GM19240 (cell line): ENCODE measurements at regions not wholly inside any gene's neighbourhood (a gene's known extent, or its start where the extent isn't known, plus 50 kb on each side); places are given as distances from the start of the nearest gene placed in this dataset.

ENCODE experiments used
- DNase-seq: peaks from one replicate; pipeline ENCODE4 v3.0.0; 2011; ENCODE audit warnings: low spot score; ENCODE audit not compliant: insufficient read length

GRCh38 chr15:81987628-81988027 lies 58.2 kb downstream of the MEX3B start:
- no peak for DNase-seq

DNA sequence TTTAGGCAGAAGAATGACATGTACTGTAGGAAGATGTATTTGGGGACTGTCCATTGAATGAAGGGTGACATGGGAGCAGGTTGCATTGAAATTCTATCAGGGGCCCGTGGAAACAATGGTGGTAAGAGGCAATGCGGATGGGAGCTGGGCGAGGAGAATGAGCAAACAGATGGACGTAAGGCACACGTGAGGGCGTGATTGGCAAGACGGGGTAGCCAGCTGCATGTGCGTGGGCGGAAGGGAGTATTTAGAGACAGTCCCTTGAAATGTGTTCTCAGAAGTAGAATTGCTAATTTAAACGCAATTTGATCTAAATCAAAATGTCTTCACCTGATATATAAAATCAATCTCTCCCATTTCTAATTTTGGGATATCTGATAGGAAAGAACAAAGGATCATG lies 62.3 kb downstream of the MEX3B start:
- DNase-seq: no peak

- DNase-seq: no peak
Observed at GRCh38 chr15:81982808-81983207, 63.0 kb downstream of the MEX3B start.

GRCh38 chr15:81981908-81982307 lies 63.9 kb downstream of the MEX3B start:
- DNase-seq: no peak

GRCh38 chr15:81977464-81977863 lies 68.4 kb downstream of the MEX3B start:
- no peak for DNase-seq

DNA sequence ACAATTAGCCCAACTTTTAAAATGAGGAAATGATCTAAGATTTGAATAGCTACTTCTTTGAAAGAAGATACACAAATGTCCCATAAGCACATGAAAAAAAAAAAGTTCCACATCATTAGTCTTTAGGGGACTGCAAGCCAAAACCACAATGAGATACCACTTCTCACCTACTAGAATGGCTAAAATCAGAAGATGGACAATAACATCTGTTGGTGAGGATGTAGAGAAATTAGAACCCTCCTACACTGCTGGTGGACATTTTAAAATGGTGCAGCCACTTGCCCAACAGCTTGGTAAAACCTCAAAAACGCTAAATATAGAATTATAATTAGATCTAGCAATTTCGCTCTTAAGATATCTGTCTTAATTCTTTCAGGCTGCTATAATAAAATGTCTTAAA lies 77.1 kb downstream of the MEX3B start:
- DNase-seq: no peak

DNA sequence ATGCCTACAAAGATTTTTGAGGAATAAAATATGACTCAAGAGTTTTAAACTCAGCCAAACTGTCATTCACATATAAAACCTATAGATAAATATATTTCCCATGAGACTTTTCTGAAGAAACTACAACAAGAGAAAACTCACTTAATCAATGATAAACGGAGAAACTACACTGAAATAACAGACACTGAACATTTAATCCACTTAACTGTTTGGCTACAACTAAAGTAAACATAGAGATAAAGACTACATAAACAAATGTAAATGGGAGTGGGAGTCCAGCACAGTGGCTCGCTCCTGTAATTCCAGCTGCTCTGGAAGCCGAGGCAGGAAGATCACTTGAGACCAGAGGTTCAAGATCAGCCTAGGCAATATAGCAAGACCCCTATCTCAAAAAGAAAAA lies 79.2 kb downstream of the MEX3B start:
- DNase-seq: no peak

- no peak for DNase-seq
Observed at GRCh38 chr15:81962482-81962881, 83.3 kb downstream of the MEX3B start.

DNA sequence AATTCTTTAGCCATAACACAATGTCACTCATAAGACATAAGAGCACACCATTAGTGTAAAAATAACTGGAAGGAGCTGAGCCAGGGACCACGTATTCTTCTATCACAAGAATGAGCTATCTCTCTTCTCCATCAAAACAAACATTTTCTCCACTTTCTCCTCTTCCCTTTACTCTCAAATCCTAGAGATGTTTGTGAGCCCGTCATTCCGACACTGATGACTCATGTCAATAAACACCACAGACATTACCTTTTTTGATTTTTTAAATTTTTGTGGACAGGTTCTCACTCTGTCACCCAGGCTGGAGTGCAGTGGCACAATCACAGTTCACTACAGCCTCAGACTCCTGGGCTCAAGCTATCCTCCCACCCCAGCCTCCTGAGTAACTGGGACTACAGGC lies 86.6 kb downstream of the MEX3B start:
- no peak for DNase-seq

- DNase-seq: no peak
Observed at GRCh38 chr15:81957698-81958097, 88.1 kb downstream of the MEX3B start.

GRCh38 chr15:81955382-81956062 lies 90.3 kb downstream of the MEX3B start:
- DNase-seq: no peak

DNA sequence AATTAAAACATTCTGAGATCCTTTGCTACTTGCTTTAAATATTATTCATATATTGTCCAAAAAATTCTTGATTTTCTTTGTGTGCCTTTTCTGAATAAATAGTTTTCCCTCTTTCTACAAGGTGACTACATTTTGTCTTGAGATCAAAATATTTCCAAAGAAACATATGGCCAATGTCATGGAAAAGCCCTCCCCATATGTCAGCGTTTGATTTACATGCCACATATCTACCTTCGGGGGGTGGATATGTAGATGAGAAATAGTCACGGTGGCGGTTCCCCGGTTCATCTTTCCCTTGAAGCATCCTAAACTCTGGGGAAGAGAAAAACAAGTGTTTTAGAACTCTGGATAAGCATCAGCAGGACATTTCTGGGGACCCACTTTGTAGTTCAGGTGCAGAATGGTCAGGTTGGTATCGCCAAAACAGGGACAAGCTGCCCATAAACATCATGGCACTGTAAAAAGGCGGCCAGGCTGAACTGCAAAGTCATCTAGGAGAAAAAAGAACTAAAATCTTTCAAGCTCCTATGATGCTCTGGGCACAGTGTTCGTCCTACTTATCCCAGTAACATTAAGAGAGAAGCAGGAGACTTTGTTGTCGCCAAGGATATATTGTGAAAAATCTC lies 91.5 kb downstream of the MEX3B start:
- no peak for DNase-seq

- DNase-seq: no peak
Observed at GRCh38 chr15:81950841-81951414, 94.9 kb downstream of the MEX3B start.

GRCh38 chr15:81948751-81949150 lies 97.1 kb downstream of the MEX3B start:
- DNase-seq: no peak

GRCh38 chr15:81948222-81948621 lies 97.6 kb downstream of the MEX3B start:
- DNase-seq: no peak

DNA sequence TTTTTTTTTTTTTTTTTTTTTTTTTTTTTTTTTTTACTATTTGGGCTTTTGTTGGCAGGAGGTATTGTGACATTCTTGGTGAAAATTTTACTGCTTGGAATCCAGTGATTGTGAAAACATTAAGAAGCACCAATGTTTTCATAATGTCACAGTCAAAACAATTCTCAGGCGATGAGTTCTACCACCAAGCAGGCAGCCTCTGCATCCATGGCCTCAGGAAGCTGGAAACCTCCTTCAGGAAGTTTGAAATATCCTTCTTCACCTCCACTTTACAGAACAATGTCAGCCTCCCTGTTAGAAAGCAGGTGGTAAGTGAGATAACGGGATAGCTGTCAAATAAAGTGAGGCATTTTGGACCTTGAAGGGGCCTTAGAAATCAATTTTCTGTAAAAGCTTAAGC lies 98.3 kb downstream of the MEX3B start:
- DNase-seq: no peak

- no peak for DNase-seq
Observed at GRCh38 chr15:81945014-81945615, 100.7 kb downstream of the MEX3B start.

GRCh38 chr15:81942655-81943195 lies 103.1 kb downstream of the MEX3B start:
- no peak for DNase-seq

DNA sequence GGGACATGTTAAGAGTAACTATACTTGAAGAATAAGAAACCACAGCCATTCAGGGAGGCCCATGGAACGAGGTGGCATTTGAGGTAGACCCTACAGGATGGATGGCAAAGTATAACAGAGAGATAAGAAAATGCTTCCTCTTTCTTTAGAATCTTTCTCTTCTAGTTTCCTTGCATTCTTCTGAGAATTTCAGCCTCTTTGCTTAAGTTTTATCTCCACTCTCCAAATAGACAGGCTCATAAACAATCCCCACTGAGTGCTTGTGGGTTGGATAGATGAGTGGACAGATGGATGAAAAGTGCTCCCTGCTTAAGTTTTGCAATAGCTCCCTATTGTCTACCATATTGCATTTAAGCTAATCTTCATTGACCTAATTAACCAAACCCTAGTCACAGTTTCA lies 103.7 kb downstream of the MEX3B start:
- no peak for DNase-seq

DNA sequence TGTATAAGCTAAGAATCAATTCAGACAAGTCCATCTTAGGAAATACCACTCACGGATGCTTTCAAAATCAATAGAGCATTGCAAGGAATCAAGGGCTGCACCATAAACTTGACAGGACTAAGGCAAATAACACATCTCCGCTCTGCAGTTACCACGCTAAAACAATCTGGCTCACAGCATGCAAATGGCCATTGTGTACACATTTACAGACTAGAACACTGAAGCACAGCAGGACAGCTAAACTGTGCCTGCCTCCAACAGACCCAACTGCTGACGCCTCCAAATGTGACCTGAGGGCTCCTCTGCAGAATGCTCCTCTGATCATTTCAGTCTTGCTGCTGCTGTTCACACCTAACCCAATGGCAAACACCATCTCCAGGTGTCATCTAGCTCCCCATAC lies 104.3 kb downstream of the MEX3B start:
- DNase-seq: no peak

DNA sequence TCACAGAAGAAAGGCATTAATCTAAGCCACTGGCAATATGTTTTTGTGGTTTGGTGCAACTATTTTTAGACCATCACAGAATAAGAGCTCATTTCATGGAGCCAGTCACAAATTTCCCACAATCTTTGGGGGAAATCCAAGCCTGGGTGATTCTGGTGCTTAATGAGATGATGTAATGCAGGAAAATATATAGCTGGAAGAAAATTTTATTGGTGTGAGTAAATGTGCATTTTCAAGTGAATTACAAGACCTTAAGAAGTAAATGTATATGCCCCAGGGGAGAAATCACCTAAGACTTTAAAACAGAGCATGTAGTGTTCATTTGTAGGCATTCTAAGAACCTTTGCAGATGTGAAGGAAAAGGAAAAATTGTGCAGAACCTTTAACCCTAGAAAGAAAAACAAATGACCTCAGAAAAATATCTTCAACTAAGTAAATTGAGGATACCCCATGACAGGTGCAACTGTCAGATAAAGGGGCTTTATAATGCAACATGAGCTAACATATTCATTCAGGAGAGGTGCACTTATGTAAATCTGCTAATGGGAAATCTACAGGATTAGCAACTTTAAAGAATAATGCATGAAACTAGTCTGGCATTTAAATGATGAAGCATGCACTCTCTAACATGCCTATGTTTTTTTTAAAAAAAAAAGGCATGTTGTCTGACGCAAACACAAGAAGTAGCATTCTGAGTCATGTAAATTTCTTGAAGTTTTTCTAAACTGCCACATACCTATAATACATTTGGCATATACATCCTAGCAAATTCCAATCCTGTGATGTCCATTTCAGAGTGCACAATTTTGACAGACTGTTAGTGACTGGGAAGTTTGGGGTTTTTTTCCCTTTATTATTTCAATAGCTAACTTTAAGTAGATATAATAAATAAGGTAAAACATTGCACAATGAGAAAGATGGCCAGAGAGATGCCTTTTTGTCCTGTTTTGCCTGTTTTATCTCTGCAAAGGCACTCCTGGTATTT lies 105.1 kb downstream of the MEX3B start:
- no peak for DNase-seq
